Astrocyte of the hippocampus (primary cell): ENCODE measurements at regions not wholly inside any gene's neighbourhood (a gene's known extent, or its start where the extent isn't known, plus 50 kb on each side); places are given as distances from the start of the nearest gene placed in this dataset.
A peak's percentile ranks its signal among the peaks of the same experiment; 100 is the strongest.
"Not testable (repeated sequence)": the region's sequence is repeated elsewhere in the genome, so short reads cannot be mapped to it uniquely, and the experiment has no call there.

Experiments
- DNase-seq: peaks from one replicate; pipeline ENCODE4 v3.0.0; 2011; ENCODE audit warnings: low read depth, low spot score

- no peak for DNase-seq
These were observed 74.7 kb downstream of the BUD13 start for GRCh38 chr11:116698080-116698479.

GRCh38 chr11:116697639-116698038 is 75.1 kb downstream of the BUD13 start:
- no peak for DNase-seq

- DNase-seq, result no peak
These were observed 75.8 kb downstream of the BUD13 start for GRCh38 chr11:116697011-116697410.

DNA sequence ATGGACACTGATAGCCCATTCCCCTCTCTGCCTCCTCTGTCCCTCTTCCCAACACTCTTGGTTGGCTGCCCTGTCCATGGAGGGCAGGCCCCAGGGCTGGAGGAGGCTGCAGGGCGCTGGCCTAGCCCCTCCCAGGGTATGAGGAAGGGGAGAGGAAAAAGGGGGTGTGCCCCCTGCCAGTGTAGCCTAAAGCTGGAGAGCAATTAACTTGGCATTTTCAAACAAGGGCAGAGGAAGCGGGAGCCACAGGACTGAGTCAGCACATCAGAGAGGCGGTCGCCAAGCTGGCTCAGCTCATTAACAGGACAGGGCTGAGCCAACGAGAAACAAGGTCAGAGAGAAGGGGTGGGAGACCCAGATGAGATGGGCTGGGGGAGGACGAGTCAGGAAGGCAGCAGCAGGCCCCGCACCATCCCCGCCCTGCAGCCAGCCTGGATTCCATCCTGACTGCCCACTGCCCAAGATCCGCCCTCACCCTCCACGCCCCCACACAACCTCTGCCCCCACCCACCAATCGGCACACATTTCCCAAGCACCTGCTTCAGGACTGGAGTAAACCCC is 76.3 kb downstream of the BUD13 start:
- DNase-seq, result peak; percentile 77

DNA sequence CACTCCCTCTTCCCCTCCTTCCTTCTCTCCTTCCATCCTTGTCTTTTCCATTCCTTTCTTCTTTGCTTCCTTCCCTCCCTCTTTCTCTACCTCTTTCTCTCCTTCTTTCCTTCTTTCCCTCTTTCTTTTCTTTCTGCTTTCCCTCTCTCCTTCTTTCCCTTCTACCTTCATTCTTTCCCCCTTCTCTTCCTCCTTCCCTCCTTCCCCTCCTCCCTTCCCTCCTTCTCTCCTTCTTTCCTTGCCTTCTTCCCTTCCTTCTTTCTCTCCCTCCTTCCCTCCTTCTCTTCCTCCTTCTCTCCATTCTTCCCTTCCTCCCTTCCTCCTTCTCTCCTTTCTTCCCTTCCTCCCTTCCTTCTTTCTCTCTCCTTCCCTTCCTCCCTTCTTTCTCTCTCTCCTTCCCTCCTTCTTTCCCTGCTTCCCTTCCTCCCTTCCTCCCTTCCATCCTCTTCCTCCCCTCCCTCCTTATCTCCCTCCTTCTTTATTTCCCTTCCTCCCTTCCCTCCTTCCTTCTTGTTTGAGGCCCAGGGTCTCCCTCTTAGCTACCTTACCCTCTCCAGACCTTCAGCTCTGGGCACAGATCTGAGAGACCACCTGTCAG is 77.0 kb downstream of the BUD13 start:
- no peak for DNase-seq

DNA sequence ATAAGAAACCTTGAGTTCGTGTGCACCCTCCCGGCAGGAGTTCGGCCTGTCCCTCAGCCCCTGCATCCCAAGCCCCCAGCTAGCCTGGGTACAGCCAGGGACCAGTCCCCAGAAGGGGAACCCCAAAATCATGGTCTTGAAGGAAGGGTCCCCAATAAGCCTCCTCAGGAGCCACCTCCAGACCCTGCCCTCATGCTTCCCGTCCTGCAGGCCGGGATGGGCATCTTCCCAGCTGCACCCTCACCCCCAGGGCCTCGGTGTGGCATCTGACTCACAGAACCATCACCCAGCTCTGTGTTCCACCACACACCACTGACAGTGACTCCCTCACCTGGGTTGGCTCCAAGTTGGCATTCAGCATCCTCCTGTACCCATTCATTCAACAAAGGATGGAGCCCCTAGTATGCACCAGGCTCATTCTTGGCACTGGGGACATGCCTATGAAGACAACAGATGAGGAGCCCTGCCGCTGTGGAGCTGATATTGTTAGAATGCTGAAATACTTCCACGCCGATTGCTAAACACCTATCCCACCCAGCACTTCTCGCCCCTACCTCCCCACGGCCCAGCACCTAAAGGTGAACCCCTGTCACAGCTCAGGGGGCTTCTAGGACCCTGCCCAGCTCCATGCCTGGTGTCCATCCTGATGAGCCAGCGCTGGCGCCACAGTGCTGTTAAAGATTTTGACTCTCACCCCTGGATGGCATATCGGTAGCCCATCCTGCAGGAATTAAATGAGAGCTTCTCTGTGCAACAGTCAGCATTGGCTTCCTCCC is 77.8 kb downstream of the BUD13 start:
- DNase-seq, result no peak

GRCh38 chr11:116694349-116694725 is 78.5 kb downstream of the BUD13 start:
- DNase-seq, result no peak

GRCh38 chr11:116693593-116694348 is 79.0 kb downstream of the BUD13 start:
- DNase-seq, result no peak

DNA sequence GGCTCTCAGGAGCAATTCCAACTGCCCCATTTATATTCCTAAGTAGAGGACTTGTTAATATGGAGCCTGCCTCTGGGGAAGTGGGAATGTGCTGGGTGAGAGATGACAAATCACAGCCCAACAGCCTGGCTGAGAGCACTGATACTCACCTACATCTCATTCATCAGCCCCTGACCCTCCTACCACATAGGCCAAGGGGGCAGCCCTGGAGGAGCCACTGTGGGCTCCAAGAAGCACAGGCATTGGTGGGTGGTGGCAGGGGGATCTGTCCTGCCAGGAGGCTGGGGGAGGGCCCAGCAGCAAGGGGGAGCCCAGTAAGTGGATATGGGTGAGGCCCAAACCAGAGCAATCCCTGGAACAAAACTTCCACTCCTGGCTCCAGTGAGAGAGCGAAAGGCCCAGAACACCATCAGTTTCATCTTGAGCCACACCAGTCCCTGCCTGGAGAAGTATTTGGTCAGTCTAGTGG is 79.7 kb downstream of the BUD13 start:
- no peak for DNase-seq

DNA sequence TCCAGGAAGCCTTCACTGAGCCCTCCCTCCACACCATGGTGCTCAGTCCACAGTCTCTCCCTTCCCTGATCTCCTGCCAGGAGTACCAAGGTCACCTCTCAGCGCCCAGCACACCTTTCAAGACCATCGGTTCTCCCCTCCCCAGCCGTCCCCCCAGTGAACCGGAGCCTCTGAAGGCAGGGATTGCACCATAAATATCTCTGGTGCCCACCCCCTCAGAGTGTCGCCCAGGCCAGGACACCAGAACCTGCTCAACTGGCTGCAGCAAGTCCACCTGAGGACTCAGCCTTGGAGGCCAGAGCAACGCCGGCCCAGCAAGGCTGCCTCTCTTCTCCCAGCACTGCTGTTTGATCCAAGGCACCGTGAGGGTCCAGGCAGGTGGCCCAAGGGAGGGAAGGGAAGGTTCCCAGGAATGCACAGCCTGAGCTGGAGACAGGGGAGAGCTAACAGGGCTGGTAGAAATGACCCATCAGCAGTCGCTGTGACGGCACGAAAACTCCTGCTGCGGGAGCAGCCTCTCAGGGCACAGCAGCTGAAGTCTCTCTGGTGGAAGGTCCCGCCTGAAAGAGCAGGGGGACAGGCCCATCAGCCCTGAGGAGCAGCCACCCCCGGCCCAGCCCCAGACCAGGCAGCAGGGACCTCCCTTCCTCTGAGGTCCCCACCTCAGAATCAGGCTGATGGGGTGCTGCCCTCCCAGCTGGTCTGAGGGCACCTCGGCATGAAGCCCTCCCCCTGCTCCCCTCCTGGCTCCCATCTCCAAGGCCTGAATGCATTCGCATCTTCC is 80.3 kb downstream of the BUD13 start:
- DNase-seq, result no peak

DNA sequence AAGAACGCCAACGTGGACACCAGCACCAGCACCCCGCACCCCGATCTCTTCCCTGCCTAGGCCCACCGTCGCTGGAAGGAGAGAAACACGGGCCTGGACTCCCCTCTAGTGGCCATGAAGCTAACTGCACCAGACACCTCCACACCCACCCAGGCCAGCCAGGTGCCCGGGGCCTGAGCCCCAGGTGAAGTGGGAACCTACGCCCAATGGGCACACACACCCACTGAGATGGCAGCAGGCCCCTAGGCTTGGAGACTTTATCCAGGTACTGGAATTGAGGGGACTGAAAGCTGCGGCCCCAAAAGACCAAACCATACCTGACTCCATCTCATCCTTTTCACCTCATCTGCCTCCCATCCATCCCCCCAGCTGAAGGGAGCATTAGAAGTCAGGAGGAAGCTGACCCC is 81.0 kb downstream of the BUD13 start:
- peak; percentile 56 for DNase-seq

GRCh38 chr11:116690611-116691010 is 82.2 kb downstream of the BUD13 start:
- no peak for DNase-seq

- no peak for DNase-seq
These were observed 83.2 kb downstream of the BUD13 start for GRCh38 chr11:116689413-116690127.

DNA sequence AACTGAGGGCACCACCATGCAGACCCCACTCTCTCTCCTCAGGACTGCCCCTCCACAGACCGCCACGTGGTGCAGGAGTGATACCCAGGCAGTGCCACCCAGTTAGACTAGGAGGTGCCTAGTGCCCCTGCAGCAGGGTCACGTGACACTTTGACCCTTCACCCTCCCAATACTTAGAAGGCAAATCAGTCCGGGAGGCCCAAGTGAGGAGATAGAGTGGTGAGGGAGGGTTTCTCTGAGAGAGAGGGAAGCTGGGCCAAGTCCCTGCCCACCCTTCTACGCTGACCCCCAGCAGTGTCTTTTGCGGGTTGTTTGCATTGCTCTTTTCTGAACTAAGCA is 84.6 kb downstream of the BUD13 start:
- no peak for DNase-seq

DNA sequence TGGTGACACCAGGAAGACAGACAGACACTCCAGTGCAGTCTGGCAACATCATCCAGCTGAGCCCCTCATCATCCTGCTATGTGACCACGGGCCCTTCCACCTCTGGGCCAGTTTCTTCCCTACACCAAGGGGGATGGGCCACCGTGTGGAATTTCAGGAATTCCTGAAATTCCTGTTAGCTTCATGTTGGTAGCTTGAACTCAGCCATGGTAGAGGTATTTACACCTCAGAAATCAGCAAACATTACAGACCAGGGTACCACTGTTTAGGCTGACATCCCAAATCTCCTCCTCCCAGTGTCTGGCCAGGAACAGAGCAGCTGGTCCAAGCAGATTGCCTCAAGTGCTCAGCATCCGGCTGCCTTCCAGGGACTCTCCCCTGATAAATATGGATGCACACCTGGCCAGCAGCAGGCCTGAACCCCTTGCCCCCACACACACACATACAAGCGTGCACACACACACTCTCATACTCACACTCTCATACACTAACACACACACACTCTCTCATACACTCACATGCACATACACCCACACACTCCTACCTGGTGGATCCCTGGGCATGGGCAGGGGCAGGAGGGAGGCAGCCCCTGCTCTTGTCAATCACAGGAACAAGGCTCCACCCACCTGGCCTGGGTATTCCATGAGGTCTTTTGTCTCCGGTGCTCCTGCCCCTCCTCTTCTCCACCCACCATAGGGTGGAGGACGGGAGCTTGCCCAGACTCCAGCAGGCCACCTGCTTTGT is 85.2 kb downstream of the BUD13 start:
- peak; percentile 48 for DNase-seq

GRCh38 chr11:116686866-116687265 is 85.9 kb downstream of the BUD13 start:
- no peak for DNase-seq

DNA sequence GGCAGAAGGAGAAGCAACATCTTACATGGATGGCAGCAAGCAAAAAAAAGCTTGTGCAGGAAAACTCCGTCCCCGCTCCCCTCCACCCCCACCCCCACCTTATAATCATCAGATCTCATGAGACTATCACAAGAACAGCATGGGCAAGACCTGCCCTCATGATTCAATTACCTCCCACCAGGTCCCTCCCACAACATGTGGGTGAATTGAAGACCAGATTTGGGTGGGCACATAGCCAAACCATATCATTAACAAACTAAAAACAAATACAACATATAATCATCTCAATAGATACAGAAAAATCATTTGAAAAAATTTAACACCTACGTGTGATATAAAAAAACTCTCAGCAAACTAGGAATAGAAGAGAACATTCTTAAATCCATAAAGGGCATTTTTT is 88.8 kb downstream of the BUD13 start:
- no peak for DNase-seq

DNA sequence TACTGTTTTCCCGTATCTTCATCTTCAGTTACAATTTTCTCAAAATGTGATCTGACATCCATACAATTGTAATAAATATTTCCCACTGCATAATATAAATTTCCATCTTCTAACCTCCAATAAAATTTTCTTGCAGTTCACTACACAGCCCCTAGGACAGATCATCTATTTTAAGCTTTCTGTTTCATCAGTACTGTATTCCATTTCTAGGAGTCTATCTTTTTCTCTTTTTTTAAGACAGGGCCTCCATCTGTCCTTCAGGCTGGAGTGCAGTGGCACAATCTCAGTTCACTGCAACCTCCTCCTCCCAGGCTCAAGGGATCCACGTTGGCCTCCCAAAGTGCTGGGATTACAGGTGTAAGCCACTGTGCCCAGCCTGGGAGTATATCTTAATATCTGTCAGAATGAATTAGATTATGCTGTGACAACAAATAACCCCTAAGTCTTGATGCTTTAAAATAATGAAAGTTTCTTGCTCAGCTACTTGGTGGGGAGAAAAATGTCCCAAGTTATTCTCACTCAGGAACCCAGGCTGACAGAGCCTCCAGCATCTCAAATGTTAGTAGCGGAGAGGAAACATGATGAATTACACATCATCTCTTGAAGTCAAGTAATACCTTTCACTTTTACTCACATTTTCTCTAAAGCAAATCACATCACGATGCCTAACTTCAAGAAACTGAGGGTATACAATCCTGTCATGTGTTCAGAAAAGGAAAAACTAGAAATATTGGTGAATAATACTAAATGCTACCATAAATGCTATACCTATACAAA is 92.2 kb downstream of the BUD13 start:
- DNase-seq, result no peak

DNA sequence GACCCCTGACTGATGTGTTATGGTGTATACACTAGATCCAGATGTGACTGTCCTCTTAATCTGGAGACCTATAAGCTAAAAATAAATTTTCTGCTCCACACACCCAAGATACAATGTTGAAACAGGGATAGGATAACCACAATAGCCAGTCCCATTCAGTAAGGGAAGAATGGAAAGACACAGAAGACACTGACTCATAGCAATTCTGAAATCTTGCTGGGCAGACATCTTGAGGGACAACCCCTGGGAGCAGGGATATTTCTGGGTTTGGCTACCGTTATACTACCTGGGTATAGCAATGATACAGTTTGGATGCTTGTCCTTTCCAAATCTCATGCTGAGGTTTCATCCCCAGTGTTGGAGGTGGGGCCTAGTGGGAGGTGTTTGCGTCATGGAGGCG is 93.9 kb downstream of the BUD13 start:
- DNase-seq, result no peak

- not testable (repeated sequence) for DNase-seq
These were observed 105.5 kb downstream of the BUD13 start for GRCh38 chr11:116667318-116667717.
